GM12878 (cell line): ENCODE measurements at regions not wholly inside any gene's neighbourhood (a gene's known extent, or its start where the extent isn't known, plus 50 kb on each side); places are given as distances from the start of the nearest gene placed in this dataset.
A peak's percentile ranks its signal among the peaks of the same experiment; 100 is the strongest.

Experiments
- ATAC-seq: fragments of 200-7000 bp; cut with Tn5 transposase; 3 replicates; pipeline ENCODE4 v1.9.1; 2020; ENCODE audit warnings: mild to moderate bottlenecking, moderate library complexity
- BruUV-seq: library from RNA; stranded (reverse); fragments of 400-500 nt; replicated peaks from 2 replicates; lab custom pipeline; 2021; lab: Mats Ljungman, UMichigan
- CTCF ChIA-PET: fragments of 300-600 bp; sonication (Branson Sonifier 250); formaldehyde crosslinking; extraction: SDS; loops from one replicate; lab custom pipeline; 2021; ENCODE audit warnings: inconsistent platforms; lab: Yijun Ruan, JAX
- POLR2A ChIA-PET: fragments of 350-600 bp; formaldehyde crosslinking; extraction: SDS; loops from one replicate; lab custom pipeline; 2021; ENCODE audit warnings: inconsistent platforms; lab: Charles Lee
- RAD21 ChIA-PET: fragments of 300-600 bp; sonication (Branson Sonifier 250); formaldehyde crosslinking; loops from one replicate; lab custom pipeline; 2023; ENCODE audit warnings: antibody characterized with exemption; ENCODE audit not compliant: unreplicated experiment; lab: Charles Lee
- SMC1A ChIA-PET: fragments of 300-600 bp; sonication (Branson Sonifier 250); formaldehyde crosslinking; loops from one replicate; lab custom pipeline; 2023; ENCODE audit not compliant: unreplicated experiment, uncharacterized antibody; lab: Charles Lee
- DNase-seq: peaks from one replicate; pipeline ENCODE4 v3.0.0-alpha.2; 2011; ENCODE audit warnings: low read depth, low spot score
- FAIRE-seq: peaks from 3 replicates; lab custom pipeline; 2011; peaks lifted over from hg19 to GRCh38; lab: Jason Lieb, UNC
- H2AFZ ChIP-seq: 2 replicates; pipeline ENCODE4 v1.6.0; 2011; ENCODE audit warnings: low read depth, low read length, control low read depth; ENCODE audit not compliant: control insufficient read depth
- H3K27ac ChIP-seq: 2 replicates; pipeline ENCODE4 v1.5.1; 2011; ENCODE audit warnings: control low read depth; ENCODE audit not compliant: control insufficient read depth, insufficient read depth
- H3K27me3 ChIP-seq, 2 experiments: replicated peaks in 1 of 2; 2 replicates each; pipeline versions ENCODE4 v1.6.0 to v1.6.1; 2011; ENCODE audit warnings: low read length in 1 of 2; ENCODE audit not compliant: control insufficient read depth in 2 of 2, insufficient read depth in 2 of 2
- H3K36me3 ChIP-seq, 2 experiments: 2 replicates each; pipeline ENCODE4 v1.5.1; 2011; ENCODE audit warnings: low read length in 1 of 2; ENCODE audit not compliant: control insufficient read depth in 2 of 2, insufficient read depth in 2 of 2
- H3K4me1 ChIP-seq: 2 replicates; pipeline ENCODE4 v1.6.1; 2011; ENCODE audit warnings: mild to moderate bottlenecking, low read length, moderate library complexity, mixed read lengths; ENCODE audit not compliant: control insufficient read depth, insufficient read depth
- H3K4me2 ChIP-seq: 2 replicates; pipeline ENCODE4 v1.6.0; 2011; ENCODE audit warnings: control low read depth; ENCODE audit not compliant: control insufficient read depth, insufficient read depth
- H3K4me3 ChIP-seq: fragments of 200-600 bp; sonication (generic); 2 replicates; pipeline ENCODE4 v1.5.1; 2016
- H3K79me2 ChIP-seq: 2 replicates; pipeline ENCODE4 v1.6.0; 2011; ENCODE audit warnings: low read length; ENCODE audit not compliant: control insufficient read depth, insufficient read depth
- H3K9ac ChIP-seq: 2 replicates; pipeline ENCODE4 v1.8.0; 2011; ENCODE audit warnings: low read length, control low read depth, mixed read lengths; ENCODE audit not compliant: control insufficient read depth, insufficient read depth
- H3K9me3 ChIP-seq: replicated peaks from 3 replicates; pipeline ENCODE4 v1.5.1; 2011; ENCODE audit warnings: mild to moderate bottlenecking, low read length; ENCODE audit not compliant: control insufficient read depth, insufficient read depth
- H4K20me1 ChIP-seq: 2 replicates; pipeline ENCODE4 v1.6.0; 2011; ENCODE audit not compliant: control insufficient read depth, insufficient read depth
- CREM ChIP-seq: IDR thresholded peaks from 2 replicates; pipeline ENCODE4 v1.6.1; 2014; ENCODE audit warnings: antibody characterized with exemption, low read depth
- E4F1 ChIP-seq: fragments of 450-650 bp; IDR thresholded peaks from 2 replicates; pipeline ENCODE4 v1.6.1; 2018; ENCODE audit warnings: borderline replicate concordance, mild to moderate bottlenecking; ENCODE audit not compliant: partially characterized antibody
- ETV6 ChIP-seq, 2 experiments: fragments of 450-650 bp in 1 of 2; IDR thresholded peaks in 1 of 2; conservative IDR thresholded peaks in 1 of 2; 2 replicates each; pipeline ENCODE4 v1.6.1; 2014; ENCODE audit warnings: antibody characterized with exemption in 1 of 2, borderline replicate concordance in 1 of 2, low read depth in 1 of 2, mild to moderate bottlenecking in 1 of 2, moderate library complexity in 1 of 2
- POU2F2 ChIP-seq: IDR thresholded peaks from 3 replicates; pipeline ENCODE4 v1.6.1; 2011; ENCODE audit warnings: low read depth, mild to moderate bottlenecking, low read length, borderline replicate concordance
- RELB ChIP-seq: fragments of 450-650 bp; IDR thresholded peaks from 2 replicates; pipeline ENCODE4 v1.6.1; 2017; ENCODE audit warnings: low read depth, mild to moderate bottlenecking, moderate library complexity
- SKIL ChIP-seq: fragments of 450-650 bp; IDR thresholded peaks from 2 replicates; pipeline ENCODE4 v1.6.1; 2017; ENCODE audit warnings: mild to moderate bottlenecking, low read depth, inconsistent platforms; ENCODE audit not compliant: poor library complexity, severe bottlenecking
- TCF12 ChIP-seq: IDR thresholded peaks from 2 replicates; pipeline ENCODE4 v1.6.1; 2011; ENCODE audit warnings: low read depth, mild to moderate bottlenecking, low read length
- ZBTB40 ChIP-seq: fragments of 450-650 bp; IDR thresholded peaks from 2 replicates; pipeline ENCODE4 v1.6.1; 2016; ENCODE audit warnings: mild to moderate bottlenecking, moderate library complexity, borderline replicate concordance
- WGBS: methylation state at CpG from one replicate; pipeline ENCODE4 v1.1.6; 2016; ENCODE audit warnings: low lambda C conversion rate; ENCODE audit not compliant: insufficient replicate concordance, insufficient coverage; ENCODE audit errors: missing lambda C conversion rate; 5-methylcytosine and 5-hydroxymethylcytosine counted together
- in situ Hi-C: fragments of 300-500 bp; cut with MboI; formaldehyde crosslinking; loops from 9 replicates; pipeline ENCODE4 v1.14.3; 2018; ENCODE audit warnings: mixed read lengths
- intact Hi-C: fragments of 100-400 bp; cut with micrococcal nuclease; formaldehyde crosslinking; loops from one replicate; pipeline ENCODE4 v1.14.2; 2022; ENCODE audit not compliant: unreplicated experiment

- no peak for TF ChIP-seq ZBTB40
- TF ChIP-seq, all 136 proteins: peak for 0
Observed at GRCh38 chr2:57891086-57891712, 155.4 kb upstream of the VRK2 start (continued).

GRCh38 chr2:57892920-57893319 lies 153.7 kb upstream of the VRK2 start:
- peak; percentile 85 for DNase-seq
- 2% methylated on average over 3 of the region's 3 CpGs for WGBS
- TF ChIP-seq POU2F2 (0 out of 3 replicates have a peak, but pooled peaks have one; percentile 47), TCF12 (peak; percentile 63; the same call in 1 of the 2 replicates), E4F1 (no peak), RELB (peak; percentile 91), ETV6 (conservative IDR thresholded peaks at IDR 0.05 in 1 of 2, IDR thresholded peaks at IDR 0.05 in 1 of 2; ENCODE audit: borderline replicate concordance in 1 of 2, low read depth in 1 of 2) (peak in 1 of 2 experiments; percentile 52; a peak in 1 of 4 replicates), CREM (peak; percentile 71), SKIL (peak; percentile 95)

More at GRCh38 chr2:57892920-57893319, 153.7 kb upstream of the VRK2 start:
- POLR2A ChIA-PET: interaction anchor here (0.5 to 3.9 kb wide), 6 partner anchors 12 to 807 kb away, joined by 3 to 24 read pairs (median 4); no protein-coding TSS in a partner anchor
- FAIRE-seq (no peak), ATAC-seq (peak; percentile 83)
- in situ Hi-C loops (no loop called here), intact Hi-C loops (loop anchor here (1.0 to 2.0 kb wide), 2 partner anchors 9 to 16 kb away; no protein-coding TSS in a partner anchor)
- no peak overlapping the region for H3K4me3 ChIP-seq
- peak overlapping the region; percentile 72 for H3K27ac ChIP-seq
- no TSS peak for BruUV-seq
- H3K9ac ChIP-seq: peak overlapping the region; percentile 24
- no peaks in the 10 kb centered on the region for H4K20me1 ChIP-seq
- peak overlapping the region; percentile 74 for H2AFZ ChIP-seq
- CTCF ChIA-PET: interaction anchor here (0.9 to 5.6 kb wide), 5 partner anchors 9 to 172 kb away, joined by 3 to 32 read pairs (median 4); no protein-coding TSS in a partner anchor
- RAD21 ChIA-PET: interaction anchor here (0.7 to 6.3 kb wide), 9 partner anchors 10 to 133 kb away, joined by 3 to 66 read pairs (median 4); no protein-coding TSS in a partner anchor
- no peaks in the 10 kb centered on the region for H3K36me3 ChIP-seq
- H3K79me2 ChIP-seq: no peaks in the 10 kb centered on the region
- SMC1A ChIA-PET: interaction anchor here (0.7 to 10.5 kb wide), 14 partner anchors 8 to 565 kb away, joined by 3 to 159 read pairs (median 4); no protein-coding TSS in a partner anchor
- H3K4me1 ChIP-seq: peaks cover 41% of the 10 kb centered on the region
- H3K27me3 ChIP-seq: no peaks in the 10 kb centered on the region
- no peaks in the 10 kb centered on the region; the same call in 2 of the 3 replicates for H3K9me3 ChIP-seq
- H3K4me2 ChIP-seq: peak overlapping the region; percentile 51; the same call in 1 of the 2 replicates
